Memory B cell (primary cell): ENCODE measurements at regions not wholly inside any gene's neighbourhood (a gene's known extent, or its start where the extent isn't known, plus 50 kb on each side); places are given as distances from the start of the nearest gene placed in this dataset.

ENCODE experiments used
- ATAC-seq: fragments of 150-1000 bp; cut with Tn5 transposase; 2 replicates; pipeline ENCODE4 v1.10.0; 2021; ENCODE audit warnings: low read depth, mild to moderate bottlenecking, moderate library complexity
- DNase-seq, 2 donors: peaks; one replicate each; pipeline ENCODE4 v3.0.0; 2022; ENCODE audit warnings: low spot score in 2 of 2
- H3K27ac Mint-ChIP-seq: one replicate; pipeline ENCODE4 v1.8.0; 2022; ENCODE audit warnings: mild to moderate bottlenecking, moderate library complexity, mixed read lengths
- H3K27me3 Mint-ChIP-seq: one replicate; pipeline ENCODE4 v1.8.0; 2022; ENCODE audit warnings: mixed read lengths
- H3K36me3 Mint-ChIP-seq: one replicate; pipeline ENCODE4 v1.8.0; 2022; ENCODE audit warnings: mild to moderate bottlenecking, mixed read lengths
- H3K4me1 Mint-ChIP-seq: one replicate; pipeline ENCODE4 v1.8.0; 2022; ENCODE audit warnings: mixed read lengths
- H3K4me3 Mint-ChIP-seq: one replicate; pipeline ENCODE4 v1.8.0; 2022; ENCODE audit warnings: mild to moderate bottlenecking, moderate library complexity, mixed read lengths
- H3K9me3 Mint-ChIP-seq: one replicate; pipeline ENCODE4 v1.8.0; 2022; ENCODE audit warnings: mixed read lengths

DNA sequence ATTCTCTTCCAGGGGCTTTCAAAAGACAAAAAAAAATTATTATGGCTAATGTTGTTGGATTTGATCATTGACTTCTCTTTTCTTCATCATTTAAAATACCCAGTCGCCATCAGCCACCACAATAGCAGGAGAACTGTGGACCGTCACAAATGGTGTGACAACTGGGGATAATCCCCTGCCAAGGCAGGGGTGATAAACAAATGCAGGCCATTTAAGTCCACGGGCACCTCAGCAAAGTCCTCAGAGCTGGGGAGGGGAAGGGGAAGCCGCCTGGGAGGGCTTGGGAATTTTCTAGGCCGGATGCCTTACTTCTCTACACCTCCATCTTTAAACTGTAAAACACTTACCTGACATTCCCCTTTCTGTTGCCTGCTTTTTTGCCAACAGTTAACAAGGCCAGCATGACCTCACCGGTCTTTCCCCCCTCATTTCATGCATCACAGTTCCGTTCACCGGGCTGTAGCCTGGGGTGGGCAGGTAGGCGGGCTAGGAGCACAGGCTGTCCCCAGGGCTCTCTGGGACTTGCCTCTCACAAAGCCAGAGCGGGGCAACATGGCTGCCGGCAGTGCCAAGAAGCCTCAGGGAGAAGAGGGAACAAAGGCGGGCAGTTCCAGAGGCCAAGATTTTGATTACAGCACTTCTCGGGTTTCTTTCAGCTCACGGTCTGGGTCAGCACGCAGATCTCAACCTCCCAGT lies 820.4 kb downstream of the BCL11A start:
- ATAC-seq = peak; percentile 26
- Mint-ChIP-seq H3K4me3 (peak overlapping the region; percentile 19), H3K27me3 (peaks cover 3% of the 10 kb centered on the region)

DNA sequence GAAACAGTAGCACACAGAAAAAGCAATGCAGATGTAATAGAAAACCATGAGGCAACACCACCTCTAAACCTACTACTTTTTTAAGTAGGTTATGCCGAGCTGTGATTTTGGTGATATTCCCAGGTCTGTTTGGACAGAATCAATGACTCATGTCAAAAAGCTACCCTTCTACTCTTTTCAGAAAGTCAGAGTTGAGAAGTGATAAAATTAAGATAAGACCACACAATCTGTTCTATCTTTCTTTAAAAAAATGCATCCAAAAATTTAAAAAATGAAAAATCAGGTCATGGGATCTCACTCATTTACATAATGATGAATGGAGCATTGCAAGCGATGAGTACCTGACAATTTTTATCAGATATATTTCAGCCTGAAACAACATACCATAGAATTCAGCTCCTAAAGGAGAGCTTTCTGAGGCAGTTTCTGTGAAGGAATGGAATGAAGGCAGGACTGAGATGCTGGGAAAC lies 826.3 kb downstream of the BCL11A start:
- Mint-ChIP-seq H3K27me3 (no peaks in the 10 kb centered on the region), H3K36me3 (no peaks in the 10 kb centered on the region), H3K27ac (no peak overlapping the region), H3K4me1 (peaks cover 3% of the 10 kb centered on the region), H3K4me3 (no peak overlapping the region), H3K9me3 (no peaks in the 10 kb centered on the region)
- DNase-seq = no peak
- ATAC-seq = no peak

More for the DNA sequence above, 820.4 kb downstream of the BCL11A start:
- Mint-ChIP-seq H3K9me3 (no peaks in the 10 kb centered on the region), H3K36me3 (no peaks in the 10 kb centered on the region), H3K27ac (no peak overlapping the region), H3K4me1 (no peaks in the 10 kb centered on the region)
- DNase-seq = no peak

DNA sequence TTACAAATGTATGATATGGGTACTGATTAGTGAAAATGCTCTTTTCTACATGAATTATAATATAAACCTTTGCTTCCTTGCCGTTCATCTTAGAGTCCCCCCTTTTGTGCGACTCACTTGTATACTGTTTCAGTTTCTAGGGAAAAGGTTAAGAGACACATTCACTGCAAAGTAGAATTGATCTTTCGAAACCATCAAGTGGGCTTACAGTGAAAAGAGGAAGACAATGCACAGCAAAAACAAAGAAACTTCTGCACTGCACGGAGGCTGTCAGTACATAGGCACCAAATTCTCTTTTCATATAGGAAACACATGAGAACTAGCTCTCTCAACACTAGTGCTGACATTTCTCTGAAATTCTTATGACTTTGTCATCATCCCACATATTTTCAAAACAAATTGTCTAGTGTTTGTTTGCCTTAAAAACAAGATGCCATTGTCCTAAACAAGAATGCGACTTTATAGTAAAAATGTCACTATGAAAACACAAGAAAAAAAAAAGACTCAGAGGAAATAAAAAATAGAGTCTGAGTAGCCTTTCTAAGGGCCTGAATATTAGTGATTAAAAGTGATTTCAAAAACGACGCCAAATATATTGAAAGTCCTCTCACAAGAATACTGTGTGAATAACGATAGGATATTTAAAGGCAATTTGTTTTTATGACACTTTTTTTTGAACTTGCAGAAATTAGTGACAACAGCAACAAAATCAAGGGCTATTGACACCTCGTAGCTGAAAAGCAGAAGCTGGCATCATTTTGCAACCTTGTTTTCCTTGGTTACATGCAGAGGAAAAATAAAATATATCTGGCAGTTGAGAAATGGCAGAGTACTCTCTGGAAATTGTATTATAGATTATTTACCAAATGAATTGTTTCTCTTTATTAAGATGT lies 827.0 kb downstream of the BCL11A start:
- Mint-ChIP-seq H3K9me3 (no peaks in the 10 kb centered on the region), H3K4me1 (peaks cover 3% of the 10 kb centered on the region), H3K4me3 (peak overlapping the region; percentile 56), H3K27me3 (no peaks in the 10 kb centered on the region), H3K27ac (no peak overlapping the region), H3K36me3 (no peaks in the 10 kb centered on the region)
- DNase-seq = peak in 1 of 2 donors; percentile 8
- ATAC-seq = peak; percentile 93

DNA sequence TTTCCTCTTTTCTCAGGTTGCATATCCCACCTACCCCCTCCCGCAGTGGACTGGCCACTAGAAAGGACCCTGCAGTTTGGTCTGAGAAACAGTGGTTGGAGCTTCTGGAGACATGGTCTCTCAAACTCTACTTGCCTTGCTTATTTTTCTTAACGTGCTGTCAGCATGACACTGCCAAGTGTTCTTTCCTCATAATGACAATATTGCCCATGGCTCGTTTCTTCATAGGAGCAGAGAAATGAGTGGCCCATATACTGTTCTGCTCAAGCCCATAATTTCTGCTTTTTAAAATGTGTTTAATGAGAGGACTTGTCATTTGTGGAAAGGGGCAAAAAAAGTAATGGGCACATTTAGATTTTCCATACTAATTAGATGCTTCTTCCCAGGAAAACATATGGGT lies 828.7 kb downstream of the BCL11A start:
- no peak for DNase-seq
- H3K4me1 Mint-ChIP-seq = peaks cover 3% of the 10 kb centered on the region

DNA sequence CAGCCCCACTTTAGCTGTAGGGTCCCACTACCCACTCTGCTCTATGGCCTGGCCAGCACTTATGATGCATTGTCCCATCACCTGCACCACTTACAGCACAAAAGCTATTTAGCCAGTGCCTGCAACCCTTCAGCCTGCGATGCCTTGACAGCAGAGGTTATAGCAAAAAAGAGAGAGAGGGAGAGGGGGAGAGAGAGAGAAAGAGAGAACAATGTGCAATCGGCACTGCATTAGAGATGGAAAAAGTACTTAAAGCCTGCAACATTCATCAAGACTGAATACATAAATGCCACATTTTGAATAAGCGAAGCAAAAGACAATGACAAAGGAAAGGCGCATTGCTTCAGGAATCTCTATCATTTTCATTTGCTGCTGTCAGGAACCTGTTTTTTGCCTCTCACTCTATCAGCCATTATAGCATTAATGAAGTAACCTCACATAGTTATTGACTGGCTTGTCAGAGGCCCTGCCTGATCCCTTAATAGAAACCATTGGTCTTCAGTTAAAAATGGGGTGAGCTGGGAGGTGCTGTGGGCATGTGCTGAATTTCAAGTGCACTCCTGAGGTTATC lies 833.1 kb downstream of the BCL11A start:
- ATAC-seq (no peak), DNase-seq (no peak)
- no peaks in the 10 kb centered on the region for H3K27me3 Mint-ChIP-seq
- H3K4me1 Mint-ChIP-seq = no peaks in the 10 kb centered on the region
- H3K27ac Mint-ChIP-seq = no peak overlapping the region
- no peak overlapping the region for H3K4me3 Mint-ChIP-seq
- no peaks in the 10 kb centered on the region for H3K9me3 Mint-ChIP-seq
- no peaks in the 10 kb centered on the region for H3K36me3 Mint-ChIP-seq

More for the DNA sequence above, 828.7 kb downstream of the BCL11A start:
- ATAC-seq = no peak
- Mint-ChIP-seq H3K27ac (no peak overlapping the region), H3K36me3 (no peaks in the 10 kb centered on the region), H3K4me3 (no peak overlapping the region), H3K9me3 (no peaks in the 10 kb centered on the region), H3K27me3 (no peaks in the 10 kb centered on the region)

DNA sequence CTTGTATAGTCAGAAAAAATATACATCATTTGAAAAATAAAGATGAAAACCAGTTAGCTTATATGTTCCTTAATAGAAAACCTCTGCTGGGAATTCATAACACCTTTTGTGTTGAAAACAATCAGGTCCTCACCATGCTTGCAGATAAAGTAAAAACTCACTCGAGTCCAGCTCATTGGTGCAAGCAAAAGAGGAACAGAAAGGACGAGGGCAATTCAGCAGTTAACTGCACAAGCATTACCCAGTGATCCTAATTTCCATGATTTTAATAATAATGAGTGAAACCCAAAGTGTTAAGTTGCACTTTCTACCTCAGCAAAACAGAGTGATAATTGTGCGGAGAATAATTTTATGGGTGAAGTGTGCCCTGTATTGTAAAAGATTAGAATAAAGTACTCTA lies 839.9 kb downstream of the BCL11A start:
- no peaks in the 10 kb centered on the region for H3K36me3 Mint-ChIP-seq
- H3K9me3 Mint-ChIP-seq = no peaks in the 10 kb centered on the region
- H3K4me3 Mint-ChIP-seq = no peak overlapping the region
- H3K27me3 Mint-ChIP-seq = no peaks in the 10 kb centered on the region
- H3K4me1 Mint-ChIP-seq = peaks cover 6% of the 10 kb centered on the region
- DNase-seq (peak in 1 of 2 donors; percentile 7), ATAC-seq (peak; percentile 95)
- H3K27ac Mint-ChIP-seq = no peak overlapping the region

DNA sequence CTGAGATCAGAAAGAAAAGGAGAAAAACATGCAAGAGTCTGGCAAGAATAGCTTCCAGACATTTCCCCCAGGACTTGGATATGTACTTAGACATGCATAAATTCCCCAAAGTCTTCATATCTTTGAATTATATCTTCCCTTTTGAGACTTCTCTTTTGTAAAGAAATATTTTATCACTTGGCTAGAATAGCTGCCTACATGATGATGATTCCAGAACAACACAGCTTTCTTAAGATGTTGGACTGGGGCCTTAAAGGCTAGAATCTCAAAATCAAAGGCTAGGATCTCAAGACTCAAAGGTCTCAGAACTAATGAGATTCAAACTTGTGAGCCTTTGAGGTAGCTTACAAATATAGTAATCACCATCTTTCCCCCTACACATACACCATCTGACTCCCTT lies 842.3 kb downstream of the BCL11A start:
- Mint-ChIP-seq H3K36me3 (no peaks in the 10 kb centered on the region), H3K4me1 (peaks cover 8% of the 10 kb centered on the region), H3K27ac (no peak overlapping the region), H3K4me3 (no peak overlapping the region), H3K9me3 (no peaks in the 10 kb centered on the region), H3K27me3 (no peaks in the 10 kb centered on the region)
- ATAC-seq (no peak), DNase-seq (no peak)

DNA sequence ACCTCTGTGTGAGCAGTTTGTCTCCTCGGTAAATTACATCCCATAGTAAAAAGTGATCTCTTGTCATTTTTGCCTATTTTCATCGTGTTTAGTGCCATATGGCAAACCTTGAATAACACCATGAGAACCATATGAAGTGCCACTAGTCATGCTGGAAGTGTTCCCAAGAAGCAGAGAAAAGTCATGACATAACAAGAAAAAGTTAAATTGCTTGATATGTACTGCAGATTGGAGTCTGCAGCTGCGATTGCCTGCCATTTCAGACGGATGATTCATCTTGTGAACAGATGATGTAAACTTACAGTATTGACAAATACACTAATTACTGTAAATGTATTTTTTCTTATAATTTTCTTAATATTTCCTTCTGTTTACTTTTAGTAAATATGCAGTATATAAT lies 846.7 kb downstream of the BCL11A start:
- Mint-ChIP-seq H3K36me3 (peaks cover 8% of the 10 kb centered on the region), H3K4me3 (no peak overlapping the region), H3K9me3 (peaks cover 6% of the 10 kb centered on the region), H3K4me1 (peaks cover 2% of the 10 kb centered on the region), H3K27ac (no peak overlapping the region), H3K27me3 (peaks cover 2% of the 10 kb centered on the region)
- ATAC-seq (no peak), DNase-seq (no peak)

DNA sequence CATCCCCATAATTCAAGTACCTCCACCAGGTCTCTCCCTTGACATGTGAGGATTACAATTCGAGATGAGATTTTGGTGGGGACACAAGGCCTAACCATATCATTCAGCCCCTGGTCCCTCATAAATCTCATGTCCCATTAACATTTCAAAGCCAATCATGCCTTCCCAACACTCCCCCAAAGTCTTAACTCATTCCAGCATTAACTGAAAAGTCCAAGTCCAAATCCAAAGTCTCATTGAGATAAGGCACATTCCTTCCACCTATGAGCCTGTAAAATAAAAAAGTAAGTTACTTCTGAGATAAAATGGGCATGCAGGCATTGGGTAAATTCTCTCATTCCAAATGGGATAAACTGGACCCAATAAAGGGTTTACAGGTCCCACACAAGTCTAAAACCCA lies 849.7 kb downstream of the BCL11A start:
- H3K36me3 Mint-ChIP-seq = peaks cover 8% of the 10 kb centered on the region

DNA sequence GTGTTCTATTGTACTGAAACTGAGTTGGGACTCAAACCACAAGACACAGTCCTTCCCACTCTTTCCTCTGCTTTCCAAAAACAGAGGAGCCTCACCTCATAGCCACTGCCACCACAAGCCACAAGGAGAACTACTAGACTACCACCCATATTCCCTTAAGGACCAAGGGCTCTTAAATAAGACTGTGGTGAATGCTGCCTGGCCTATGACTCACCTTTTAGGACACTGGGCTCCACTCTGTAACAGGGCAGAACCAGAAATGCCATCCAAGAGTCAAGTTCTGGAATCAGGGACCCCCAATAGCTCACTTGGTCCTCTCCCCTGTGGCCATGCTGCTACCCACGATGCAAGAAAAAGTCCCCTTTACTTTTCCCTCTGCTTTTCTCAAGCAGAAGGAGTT lies 851.4 kb downstream of the BCL11A start:
- ATAC-seq (no peak), DNase-seq (no peak)
- Mint-ChIP-seq H3K4me1 (no peaks in the 10 kb centered on the region), H3K36me3 (peaks cover 8% of the 10 kb centered on the region), H3K9me3 (peaks cover 6% of the 10 kb centered on the region), H3K4me3 (no peak overlapping the region), H3K27ac (no peak overlapping the region), H3K27me3 (peaks cover 2% of the 10 kb centered on the region)

More for the DNA sequence above, 849.7 kb downstream of the BCL11A start:
- Mint-ChIP-seq H3K4me1 (peaks cover 2% of the 10 kb centered on the region), H3K9me3 (peaks cover 6% of the 10 kb centered on the region), H3K27me3 (peaks cover 2% of the 10 kb centered on the region), H3K27ac (no peak overlapping the region), H3K4me3 (no peak overlapping the region)
- DNase-seq = no peak
- no peak for ATAC-seq

DNA sequence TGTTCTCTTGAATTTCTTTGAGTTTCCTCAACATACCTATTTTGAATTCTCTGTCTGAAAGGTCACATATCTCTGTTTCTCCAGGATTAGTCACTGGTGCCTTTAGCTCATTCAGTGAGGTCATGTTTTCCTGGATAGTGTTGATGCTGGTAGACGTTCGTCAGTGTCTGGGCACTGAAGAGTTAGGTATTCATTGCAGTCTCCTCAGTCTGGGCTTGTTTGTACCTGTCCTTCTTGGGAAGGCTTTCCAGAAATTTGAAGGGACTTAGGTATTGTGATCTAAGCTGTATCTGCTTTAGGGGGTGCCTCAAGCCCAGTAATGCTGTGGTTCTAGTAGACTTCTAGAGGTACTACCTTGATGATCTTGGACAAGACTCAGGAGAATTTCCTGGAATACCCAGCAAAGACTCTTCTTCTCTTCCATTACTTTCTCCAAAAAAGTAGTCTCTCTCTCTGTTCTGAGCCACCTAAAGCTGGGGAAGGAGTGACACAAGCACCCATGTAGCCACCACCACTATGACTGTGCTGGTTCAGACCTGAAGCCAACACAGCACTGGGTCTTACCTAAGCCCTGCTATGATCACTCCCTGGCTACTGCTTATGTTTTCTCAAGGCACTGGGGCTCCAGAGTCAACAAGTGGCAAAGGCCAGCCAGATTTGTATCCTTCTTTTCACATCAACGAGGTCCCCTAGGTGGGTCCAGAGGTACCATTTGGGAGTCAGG lies 852.0 kb downstream of the BCL11A start:
- peaks cover 2% of the 10 kb centered on the region for H3K27me3 Mint-ChIP-seq
- no peak overlapping the region for H3K4me3 Mint-ChIP-seq
- no peaks in the 10 kb centered on the region for H3K4me1 Mint-ChIP-seq
- H3K9me3 Mint-ChIP-seq = peaks cover 6% of the 10 kb centered on the region
- ATAC-seq (no peak), DNase-seq (no peak)
- no peak overlapping the region for H3K27ac Mint-ChIP-seq
- H3K36me3 Mint-ChIP-seq = peaks cover 8% of the 10 kb centered on the region

DNA sequence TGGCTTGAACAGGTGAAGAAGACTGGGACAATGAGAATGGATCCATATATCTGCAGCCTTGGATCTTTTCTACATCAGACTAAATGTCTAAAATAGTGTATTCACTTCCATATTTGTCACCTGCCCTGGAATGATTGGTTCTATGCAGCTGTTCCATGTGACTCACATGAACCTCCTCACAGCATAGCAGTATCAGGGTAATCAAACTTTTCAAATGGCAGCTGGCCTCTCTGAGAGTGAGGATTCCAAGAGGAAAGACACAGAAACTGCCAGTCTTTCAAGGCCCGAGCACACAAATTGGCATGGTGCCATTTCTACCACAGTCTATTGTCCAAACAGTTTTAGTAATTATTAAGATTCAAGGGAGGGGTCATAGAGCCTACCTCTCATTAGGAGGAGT lies 859.3 kb downstream of the BCL11A start:
- Mint-ChIP-seq H3K36me3 (no peaks in the 10 kb centered on the region), H3K4me3 (no peak overlapping the region), H3K4me1 (peaks cover 2% of the 10 kb centered on the region), H3K27me3 (no peaks in the 10 kb centered on the region), H3K27ac (no peak overlapping the region), H3K9me3 (peaks cover 6% of the 10 kb centered on the region)
- ATAC-seq (no peak), DNase-seq (no peak)

DNA sequence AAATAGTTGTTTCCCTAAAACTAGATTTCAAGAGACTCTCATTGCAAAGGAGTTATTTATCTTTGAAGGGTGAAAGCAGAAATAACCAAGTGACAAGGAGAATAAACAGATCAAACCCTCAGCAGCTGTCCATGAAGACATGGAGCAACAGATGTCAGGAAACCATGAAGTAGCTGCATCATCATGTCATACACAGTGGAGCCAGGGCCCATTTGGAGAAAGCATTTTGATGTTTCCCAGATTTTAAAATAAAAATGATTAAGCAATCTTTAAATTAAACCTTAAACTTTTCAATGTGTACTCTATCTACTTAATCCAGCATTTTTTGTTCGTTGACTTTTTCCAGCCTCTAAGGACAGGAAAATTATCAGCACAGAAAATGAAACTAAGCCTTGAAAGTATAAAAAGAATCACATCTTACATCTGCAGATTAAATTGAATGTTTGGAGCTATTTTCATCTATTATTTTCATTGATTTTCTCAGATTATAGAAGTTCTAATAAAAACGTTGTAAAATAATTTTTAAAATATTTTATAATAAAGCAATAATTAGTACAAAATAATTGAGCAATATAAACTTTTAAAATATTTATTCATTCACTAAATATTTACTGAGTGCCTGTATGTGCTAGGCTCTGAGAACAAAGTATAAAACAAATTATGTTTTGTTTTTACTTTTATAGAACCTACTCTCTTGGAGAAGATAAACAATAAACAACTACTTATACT lies 860.1 kb downstream of the BCL11A start:
- Mint-ChIP-seq H3K36me3 (no peaks in the 10 kb centered on the region), H3K27me3 (no peaks in the 10 kb centered on the region), H3K4me3 (no peak overlapping the region), H3K9me3 (peaks cover 6% of the 10 kb centered on the region), H3K4me1 (peaks cover 2% of the 10 kb centered on the region), H3K27ac (no peak overlapping the region)
- no peak for DNase-seq
- no peak for ATAC-seq
